HG03159 (cell line): ENCODE measurements at regions not wholly inside any gene's neighbourhood (a gene's known extent, or its start where the extent isn't known, plus 50 kb on each side); places are given as distances from the start of the nearest gene placed in this dataset.
"Not testable (repeated sequence)": the region's sequence is repeated elsewhere in the genome, so short reads cannot be mapped to it uniquely, and the experiment has no call there.

Experiments used
- ATAC-seq: cut with Tn5 transposase; IDR thresholded peaks from one replicate; pipeline ENCODE4 v1.9.1; 2021; ENCODE audit warnings: mild to moderate bottlenecking, moderate library complexity; ENCODE audit not compliant: unreplicated experiment

DNA sequence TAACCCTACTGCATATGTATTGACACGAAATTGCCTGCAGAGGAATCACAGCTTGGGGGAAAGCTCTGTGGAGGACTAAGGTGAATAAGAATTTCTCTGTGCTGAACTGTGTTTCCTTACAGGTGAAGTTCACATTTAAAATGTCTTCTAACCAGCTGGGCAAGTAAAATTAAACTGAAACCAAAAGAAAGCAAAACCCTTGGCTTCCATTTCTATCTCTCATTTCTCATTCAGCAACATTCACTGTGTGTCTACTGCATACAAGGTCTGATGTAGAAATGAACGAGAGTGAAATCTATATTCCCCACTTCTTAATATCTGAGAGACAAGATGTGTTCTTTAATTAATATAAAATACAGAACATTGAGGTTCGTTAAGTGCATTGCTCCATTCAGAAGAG, 397.3 kb downstream of the SOX11 start:
- no peak for ATAC-seq

DNA sequence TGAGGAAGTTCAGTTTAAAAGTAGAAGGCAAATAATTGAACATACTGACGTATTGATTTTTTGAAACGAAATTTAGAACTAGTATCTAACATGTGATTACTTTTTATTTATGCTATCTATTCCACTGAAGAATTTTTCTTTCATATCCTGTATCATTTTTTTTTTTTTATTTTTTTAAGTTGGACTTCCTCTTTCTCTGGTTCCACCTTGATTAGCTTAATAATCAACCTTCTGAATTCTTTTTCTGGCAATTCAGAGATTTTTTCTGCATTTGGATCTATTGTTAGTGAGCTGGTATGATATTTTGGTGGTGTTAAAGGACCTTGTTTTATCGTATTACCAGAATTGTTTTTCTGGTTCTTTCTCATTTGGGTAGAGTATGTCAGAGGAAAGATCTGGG, 411.2 kb downstream of the SOX11 start:
- ATAC-seq = no peak

DNA sequence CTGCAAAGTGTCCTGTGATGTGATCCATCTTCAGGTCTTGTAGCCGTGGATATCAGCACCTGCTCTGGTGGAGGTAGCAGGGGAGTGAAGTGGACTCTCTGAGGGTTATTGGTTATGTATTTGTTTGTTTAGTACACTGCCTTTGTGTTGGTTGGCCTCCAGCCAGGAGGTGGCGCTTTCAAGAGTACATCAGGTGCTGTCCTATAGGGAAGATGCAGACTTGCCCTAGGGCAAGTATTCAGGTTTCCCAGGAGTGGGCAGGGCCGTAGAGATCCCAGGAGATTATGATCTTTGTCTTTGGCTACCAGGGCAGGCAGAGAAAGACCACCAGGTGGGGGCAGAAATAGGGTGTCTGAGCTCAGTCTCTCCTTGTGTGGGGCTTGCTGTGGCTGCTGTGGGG, 411.8 kb downstream of the SOX11 start:
- no peak for ATAC-seq

DNA sequence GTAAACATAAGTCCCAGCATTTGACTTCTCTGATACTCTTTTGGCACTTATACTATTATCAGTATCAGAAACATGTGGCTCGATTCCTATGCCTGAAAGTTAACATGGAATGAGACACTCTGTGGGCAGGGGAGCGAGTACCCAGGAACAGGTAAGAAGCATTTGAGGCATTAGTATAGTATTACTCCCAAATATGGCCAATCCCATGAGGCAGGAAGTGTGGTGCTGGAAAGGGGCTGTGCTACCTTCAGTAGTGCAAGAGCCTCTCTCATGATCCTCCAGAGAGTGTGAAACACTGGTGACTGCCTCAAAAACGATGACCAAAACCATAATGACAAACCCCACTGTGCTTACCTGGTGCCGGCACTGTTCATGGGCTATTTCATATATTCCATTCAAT, 415.1 kb downstream of the SOX11 start:
- no peak for ATAC-seq

DNA sequence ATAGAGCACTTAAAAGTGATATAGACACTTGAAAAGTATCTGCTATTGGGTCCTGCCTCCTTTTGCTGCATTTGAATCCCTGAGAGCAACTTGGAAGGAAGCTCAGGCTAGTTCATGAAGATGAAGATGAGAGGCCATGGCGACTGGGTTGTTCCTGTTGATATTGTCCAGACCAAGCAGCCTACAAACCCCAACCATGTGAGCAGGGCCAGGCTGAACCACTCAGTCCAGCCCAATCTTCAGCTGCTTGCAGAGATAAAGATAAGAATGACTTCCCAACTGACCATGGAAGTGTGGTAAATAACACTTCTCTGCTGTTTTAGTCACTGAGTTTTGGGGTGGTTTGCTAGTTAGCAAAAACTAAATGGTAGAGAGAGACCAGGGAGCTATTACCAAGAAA, 417.6 kb downstream of the SOX11 start:
- ATAC-seq = no peak

DNA sequence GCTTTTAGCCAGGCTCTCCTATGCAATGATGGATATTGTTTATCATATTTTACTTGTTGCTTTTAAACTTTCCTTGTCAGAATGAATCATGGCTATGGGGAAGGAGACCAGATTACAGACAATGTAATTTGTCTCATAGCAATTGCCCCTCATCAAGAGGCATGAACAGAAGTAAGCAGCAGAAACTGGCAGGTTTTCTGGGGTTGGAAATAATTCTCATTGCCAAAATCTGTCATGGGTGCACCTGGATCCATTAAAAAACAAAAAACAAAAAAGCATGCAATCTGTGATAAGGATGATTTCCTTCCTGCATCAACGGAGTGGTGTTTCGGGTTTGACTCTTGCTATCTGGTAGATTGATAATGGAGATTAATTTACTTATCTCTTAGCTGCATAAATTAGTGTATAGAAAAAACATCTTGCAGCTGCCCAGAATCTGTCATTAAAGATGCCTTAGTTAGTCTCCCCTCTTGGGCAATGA, 419.6 kb downstream of the SOX11 start:
- ATAC-seq = no peak

DNA sequence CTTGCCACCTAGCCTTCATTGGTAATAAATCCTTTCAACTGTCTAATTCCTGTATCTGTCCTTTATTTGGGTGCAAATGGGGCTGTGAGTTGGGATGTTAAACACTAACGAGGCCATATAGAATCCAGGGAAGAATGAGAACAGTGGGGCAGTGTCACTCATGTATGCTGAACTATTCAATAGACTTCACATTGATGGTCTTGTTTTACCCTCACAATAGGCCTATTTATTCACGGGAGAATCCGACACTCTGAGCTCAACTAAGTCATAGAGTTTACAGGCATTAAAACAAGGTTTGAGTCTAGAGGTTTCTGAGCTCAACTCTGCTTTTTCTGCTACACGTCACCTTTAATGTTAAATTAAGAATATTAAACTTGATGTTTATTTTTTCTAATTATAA, 421.6 kb downstream of the SOX11 start:
- ATAC-seq = no peak

DNA sequence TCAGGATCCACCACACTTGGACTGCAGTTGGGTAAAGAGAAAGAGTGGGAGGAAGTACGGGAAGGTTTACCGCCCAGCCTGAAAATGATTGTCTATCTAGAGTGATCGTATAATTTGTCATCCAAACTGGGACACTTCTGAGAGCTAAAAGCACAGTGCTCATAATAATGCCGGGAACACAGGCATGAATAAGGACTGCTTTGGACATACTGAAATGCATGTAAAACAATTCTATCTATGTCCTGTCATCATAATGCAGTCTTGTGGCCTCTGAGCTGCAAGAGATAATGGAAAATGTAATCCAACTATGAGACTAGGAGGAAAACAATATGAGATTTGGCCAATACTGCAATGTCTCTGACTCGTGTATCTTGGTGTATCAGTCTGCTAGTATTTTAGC, 435.5 kb downstream of the SOX11 start:
- no peak for ATAC-seq

DNA sequence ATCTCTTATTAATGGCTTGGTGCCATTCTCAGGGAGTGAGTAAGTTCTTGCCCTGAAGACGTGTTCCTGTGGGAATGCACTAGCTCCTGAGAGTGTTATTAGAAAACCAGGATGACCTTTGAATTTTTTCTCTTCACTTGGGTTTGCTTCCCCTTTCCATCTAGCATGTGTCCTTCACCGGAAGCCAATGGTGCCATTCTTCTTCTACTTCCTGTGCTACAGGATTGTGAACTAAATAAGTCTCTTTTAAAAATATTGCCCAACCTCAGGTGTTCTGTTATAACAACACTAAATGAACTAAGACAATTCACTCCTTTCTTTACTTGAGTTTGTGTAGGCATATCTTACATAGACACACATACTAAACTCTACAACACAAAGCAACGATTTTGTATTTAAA, 447.0 kb downstream of the SOX11 start:
- ATAC-seq = no peak

DNA sequence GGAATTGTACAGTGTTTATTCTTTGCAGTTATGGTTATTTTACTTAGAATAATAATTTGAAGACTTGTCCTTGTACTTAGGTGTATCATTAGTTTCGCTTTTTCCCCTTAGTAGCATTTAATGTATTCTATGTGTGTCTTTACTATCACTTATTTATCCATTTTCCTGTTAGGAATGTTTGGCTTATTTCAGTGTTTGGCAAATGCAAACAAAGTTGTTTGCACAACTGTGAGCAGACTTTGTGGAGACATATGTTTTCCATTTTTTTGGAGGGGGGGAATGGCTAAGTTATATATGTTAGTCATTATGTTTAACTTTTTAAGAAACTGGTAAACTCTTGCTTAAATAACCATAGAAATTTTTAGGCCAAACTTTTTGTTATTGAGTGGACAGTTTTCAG, 447.7 kb downstream of the SOX11 start:
- ATAC-seq = no peak

DNA sequence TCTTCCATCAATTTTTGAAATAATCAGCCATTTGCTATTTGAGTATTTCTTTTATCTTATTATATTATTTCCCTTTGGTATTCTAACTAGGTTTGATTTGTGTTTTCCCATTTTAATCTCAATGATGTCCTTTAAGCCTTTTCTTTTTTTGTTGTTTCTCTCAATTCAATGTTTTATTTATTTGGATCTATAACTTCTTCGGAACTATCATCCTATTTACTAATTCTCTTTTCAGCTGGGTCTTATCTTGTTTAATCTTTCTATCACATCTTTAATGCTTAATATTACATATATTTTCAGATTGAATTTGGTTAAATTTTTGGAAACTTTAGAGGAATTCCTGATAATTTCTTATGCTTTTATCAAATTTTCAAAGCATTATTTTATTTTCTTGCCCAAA, 448.3 kb downstream of the SOX11 start:
- ATAC-seq = no peak

DNA sequence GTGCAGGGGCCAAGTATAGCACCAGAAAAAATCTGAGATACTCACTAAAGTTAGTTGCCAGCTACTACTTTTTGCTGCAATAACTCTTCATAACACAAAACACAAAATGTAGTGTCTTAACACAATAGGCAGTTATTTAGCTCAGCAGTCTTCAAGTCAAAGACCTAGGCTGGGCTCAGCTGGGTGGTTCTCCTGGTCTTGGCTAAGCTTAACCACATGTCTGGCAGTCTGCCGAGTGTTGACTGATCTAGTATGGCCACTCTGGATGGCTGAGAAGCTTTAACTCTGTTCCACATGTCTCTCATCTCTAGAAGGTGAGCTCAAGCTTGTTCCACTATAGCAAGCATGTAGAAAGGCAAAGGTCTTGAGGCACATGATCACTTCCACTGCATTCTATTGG, 451.6 kb downstream of the SOX11 start:
- ATAC-seq = no peak

DNA sequence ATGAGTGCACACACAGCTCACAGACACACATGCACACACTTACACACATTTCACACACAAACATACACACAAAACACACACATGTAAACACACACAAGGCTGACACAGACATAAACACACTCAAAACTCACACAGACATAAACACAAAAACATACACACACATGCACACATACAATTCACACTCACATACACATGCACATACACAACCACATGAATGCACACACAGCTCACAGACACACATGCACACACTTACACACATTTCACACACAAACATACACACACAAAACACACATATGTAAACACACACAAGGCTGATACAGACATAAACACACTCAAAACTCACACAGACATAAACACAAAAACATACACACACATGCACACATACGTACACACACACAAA, 455.0 kb downstream of the SOX11 start:
- ATAC-seq = not testable (repeated sequence)

DNA sequence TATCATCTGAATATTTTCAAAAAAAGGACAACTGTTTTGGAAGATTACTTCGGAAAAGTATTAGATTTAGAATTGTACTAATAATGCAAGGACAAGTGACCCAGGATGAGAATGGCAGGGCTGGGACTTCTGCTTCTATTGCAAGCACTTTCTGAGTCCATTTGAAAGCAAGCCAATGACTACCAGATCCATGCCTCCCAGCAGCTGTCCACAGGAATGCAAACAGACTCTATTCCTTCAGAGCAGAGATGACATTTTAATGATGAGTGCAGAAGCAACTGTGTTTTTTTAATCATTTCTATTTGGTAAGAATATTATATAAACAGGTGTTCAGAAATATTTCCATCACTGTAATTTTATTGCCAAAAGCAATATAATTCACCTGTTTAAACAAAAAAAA, 456.7 kb downstream of the SOX11 start:
- no peak for ATAC-seq

DNA sequence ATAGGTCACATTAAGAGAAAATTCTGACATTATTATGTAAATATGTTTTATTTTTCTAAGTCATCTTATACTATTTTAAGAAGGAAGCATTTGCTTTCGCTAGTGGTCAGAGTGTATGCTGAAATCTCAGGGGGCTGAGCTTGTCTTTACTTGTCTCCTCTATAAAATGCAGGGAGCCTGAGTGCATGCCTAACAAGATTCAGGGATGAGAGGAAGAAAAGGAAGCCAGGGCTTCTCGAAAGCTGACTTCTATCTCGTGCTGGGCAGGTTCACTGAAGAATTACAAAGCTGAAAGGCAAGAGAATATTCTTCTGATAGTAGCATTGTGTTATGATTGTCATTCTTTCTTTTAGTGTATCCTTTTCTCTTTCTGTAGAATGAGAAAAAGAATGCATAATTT, 467.4 kb downstream of the SOX11 start:
- no peak for ATAC-seq

DNA sequence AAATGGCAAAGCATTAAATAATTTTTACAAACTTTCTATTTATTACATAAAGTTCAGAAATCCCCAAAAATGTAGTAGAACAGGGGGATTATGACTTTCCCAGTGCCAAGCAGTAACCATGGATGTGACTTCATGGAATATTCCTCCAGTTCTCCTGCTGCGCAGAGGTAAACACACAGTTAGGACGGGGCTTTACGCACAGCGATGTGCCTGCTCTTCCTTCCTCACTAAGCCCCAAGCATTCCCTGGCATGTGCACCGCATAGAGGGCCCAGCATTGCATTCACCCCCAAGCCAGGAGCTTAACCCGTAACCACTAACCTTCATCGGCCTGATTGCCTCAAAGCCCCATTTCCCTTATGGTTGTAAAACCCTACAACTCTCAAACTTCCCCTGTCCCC, 471.7 kb downstream of the SOX11 start:
- no peak for ATAC-seq

DNA sequence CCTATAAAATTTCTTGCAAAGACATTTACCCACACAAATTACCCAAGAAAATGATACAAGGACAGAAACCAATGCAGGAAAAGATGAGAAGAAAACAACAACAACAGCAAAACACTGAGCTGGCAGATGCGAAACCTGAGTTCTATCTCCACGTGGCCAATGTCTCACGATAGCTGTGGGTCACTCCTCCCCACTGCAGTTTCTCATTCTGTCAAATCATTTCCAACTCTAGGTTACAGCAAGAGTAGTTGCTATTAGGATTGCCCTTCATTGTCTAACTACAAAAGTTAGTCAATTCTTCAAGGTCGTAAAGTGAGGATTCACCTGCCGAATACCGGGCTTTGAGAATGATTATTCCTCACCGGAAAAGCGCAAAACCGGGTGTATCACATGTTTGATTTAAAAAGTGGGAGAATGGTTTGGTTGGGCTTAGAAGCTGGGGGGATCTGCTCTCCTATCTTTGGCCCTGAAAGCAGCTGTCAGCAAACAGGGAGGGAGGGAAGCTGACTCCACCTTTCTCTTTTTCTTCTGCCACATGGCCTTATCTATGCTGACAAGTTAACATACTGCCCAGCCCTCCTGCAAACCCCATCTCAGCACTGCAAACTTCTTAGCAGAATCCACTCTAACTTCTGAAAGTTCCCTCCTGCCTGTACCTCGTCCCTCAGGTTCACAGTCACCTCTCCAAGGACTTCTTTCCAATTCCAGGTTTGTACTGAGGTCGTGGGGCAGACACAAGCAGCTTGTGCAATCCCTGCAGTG, 473.0 kb downstream of the SOX11 start:
- no peak for ATAC-seq

DNA sequence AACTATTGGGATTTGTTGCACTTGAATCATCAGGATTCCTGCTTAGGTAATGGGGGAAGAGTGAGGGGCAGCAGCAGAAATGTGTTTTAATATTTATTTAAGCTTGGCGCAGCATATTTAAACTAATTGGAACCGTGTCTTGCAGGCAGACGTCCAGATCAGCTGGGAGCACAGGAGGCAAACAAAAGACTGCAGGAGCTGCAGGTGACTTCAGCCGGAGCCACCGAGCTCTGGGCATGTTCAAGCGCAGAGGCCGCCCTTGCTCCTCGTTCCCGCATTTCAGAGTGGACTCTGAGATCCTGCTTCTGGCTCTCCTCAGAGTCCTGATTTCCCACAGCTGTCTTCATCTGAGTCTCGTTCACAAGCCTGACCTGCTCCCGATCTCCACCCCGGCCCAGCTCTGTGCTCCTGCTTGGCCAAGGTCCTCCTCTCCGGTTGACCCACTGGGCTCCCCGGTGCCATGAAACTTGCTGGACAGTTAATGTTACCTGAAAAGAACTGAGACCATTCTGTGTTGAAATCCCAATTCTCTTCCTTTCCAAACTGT, 475.5 kb downstream of the SOX11 start:
- ATAC-seq = no peak

DNA sequence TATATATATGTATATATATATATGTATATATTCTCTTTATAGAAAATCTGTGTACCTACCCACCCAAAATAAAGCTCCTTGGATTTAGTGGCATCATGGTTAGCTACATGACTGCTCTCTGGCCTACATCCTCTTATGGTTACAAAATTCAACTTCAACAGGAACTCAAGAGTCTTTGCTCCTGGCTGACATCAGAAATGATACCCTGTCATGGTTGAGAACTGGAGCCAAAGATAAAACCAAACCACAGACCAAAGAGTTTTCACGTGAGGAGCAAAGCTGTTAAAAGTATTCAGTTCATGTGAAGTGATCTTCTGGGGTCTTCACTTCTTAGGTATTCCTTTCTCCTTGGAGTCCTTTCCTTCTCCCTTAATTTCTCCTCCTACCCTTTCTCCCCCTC, 476.3 kb downstream of the SOX11 start:
- ATAC-seq = no peak

DNA sequence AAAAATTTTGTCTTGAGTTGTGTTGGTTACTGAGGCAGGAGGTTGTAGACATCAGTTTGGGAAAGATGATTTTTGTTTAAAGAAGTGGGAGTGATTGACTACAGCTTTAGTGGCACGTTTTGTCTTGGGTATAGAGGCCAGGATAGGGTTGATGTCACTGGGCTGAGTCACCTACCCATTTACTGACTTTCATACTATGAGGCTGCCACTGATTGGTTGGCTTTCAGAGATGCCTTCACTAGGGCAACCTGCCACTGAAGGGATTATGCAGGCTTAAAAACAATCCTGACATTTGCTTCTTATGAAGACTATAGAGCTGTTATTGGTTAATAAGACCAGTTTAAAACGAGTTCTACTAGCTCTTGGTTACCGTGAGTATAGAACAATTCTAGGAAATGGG, 479.1 kb downstream of the SOX11 start:
- ATAC-seq = no peak

DNA sequence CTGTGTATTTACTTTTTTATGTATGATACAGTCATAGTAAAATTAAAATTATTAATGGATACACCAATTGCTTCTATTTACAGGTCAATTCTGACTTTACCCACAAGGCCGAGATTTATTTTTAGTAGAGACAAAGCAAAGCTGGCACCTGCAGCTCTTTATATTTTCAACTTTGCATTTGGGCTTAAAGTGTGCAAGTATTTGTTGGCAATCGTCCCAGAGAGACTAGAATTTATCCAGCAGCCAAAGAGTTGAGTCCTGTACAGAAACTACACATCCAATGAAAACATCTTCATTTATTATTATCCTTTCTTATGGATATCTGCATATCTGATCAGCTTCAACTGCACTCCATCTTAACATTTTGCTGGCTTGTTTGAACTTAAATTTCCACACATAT, 485.6 kb downstream of the SOX11 start:
- ATAC-seq = no peak

DNA sequence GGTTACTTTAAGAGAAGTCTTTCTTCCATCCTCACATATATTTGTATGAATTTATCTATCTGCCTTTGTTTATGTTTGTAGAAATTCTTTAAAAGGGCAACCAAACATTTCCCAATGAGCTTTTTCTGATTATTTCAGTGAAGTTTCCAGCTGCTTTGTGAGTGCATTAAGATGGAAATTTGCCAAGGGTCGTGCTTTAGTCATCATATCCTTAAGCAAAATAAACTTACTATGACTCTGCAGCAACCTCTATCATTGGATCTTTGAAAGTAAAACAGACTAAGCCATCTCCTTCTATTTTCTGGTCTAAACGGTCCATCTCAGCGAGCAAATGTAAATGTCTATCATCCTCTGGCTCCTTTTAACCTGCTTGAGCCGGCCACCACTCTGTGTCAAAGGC, 489.3 kb downstream of the SOX11 start:
- ATAC-seq = no peak

DNA sequence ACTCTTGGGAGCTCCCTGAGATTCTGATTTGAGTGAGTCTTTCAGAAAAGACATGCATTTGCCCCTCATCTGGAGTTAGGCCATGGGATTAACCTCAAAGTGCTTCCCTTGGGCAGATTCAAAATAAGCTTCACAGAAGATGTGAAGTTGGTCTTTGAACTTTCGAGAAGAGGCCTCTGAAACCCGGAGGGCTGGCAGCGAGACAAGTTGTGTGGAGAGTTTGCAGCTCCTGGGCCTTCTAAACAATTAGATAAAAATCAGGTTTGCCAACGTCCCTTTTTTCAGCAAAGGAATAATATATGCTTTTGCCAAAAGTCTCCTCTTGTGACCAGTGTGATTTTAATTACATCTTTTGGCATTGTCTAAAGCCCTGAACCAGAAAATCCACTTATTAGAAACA, 489.7 kb downstream of the SOX11 start:
- ATAC-seq = no peak
